ENCODE measurements at regions not wholly inside any gene's neighbourhood (a gene's known extent, or its start where the extent isn't known, plus 50 kb on each side); places are given as distances from the start of the nearest gene placed in this dataset.

- DNase-seq (ENCODE audit: low read depth, low spot score) = no peak
Observed at GRCh38 chr3:109210501-109210900, 74.0 kb downstream of the C3orf85 start.

GRCh38 chr3:109211941-109212340 is 75.4 kb downstream of the C3orf85 start:
- no peak for DNase-seq (ENCODE audit: low read depth, low spot score)

GRCh38 chr3:109213321-109213720 is 76.8 kb downstream of the C3orf85 start:
- no peak for DNase-seq (ENCODE audit: low read depth, low spot score)

DNA sequence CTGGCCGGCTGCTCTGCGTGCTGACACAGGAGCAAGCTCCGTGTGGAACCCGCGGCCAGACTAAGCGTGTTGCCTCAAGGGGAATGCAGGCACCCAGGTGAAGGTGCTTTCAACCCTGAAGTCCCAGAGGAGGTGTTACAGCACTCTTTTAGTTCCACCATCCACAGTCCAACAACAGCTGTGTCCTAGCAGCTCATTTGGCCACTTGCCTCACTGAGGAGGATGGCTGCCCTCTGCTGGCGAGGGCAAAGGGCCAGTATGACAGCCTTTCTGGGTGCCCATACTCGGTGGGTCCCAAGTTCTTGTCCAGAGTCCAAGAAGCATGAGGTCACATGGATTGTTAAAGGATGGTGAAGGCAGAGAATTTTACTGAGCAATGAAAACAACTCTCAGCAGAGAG is 87.8 kb downstream of the C3orf85 start:
- peak; percentile 12 for DNase-seq (ENCODE audit: low read depth, low spot score)

- DNase-seq (ENCODE audit: low read depth, low spot score) = no peak
Observed at GRCh38 chr3:109225516-109225915, 89.0 kb downstream of the C3orf85 start.

GRCh38 chr3:109228391-109229080 is 87.8 kb downstream of the DPPA2 start:
- no peak for DNase-seq (ENCODE audit: low read depth, low spot score)

DNA sequence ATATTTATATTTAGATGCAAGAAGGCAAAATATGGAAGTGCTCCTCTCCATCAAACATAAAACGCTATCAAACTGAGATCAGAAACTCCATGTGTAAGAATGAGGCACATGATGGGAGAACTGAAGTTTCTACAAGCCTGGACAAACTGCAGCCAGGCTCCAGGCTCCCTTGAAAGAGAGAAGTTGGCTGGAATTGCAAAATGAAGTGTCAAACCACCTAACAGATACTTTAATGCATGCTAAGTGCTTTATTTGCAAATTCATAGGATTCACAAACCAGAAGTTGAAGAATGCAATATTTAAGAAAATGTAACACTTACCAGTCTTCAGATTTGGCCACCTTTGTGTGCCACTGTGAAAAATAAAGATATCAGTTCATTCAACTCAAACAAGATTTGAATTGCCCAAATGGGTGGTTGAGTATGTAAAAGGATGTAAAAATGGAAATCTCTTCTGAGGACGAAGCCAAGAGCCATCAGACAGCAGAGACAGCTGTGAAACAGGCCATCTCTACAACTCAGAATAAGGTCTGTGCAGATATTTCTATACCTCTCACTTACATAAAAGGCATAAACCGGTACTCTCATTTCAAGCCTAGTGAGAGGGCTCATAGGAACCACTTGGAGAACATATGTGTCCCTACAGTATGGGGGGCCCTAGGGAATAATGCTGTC is 87.0 kb downstream of the DPPA2 start:
- DNase-seq (ENCODE audit: low read depth, low spot score) = no peak

DNA sequence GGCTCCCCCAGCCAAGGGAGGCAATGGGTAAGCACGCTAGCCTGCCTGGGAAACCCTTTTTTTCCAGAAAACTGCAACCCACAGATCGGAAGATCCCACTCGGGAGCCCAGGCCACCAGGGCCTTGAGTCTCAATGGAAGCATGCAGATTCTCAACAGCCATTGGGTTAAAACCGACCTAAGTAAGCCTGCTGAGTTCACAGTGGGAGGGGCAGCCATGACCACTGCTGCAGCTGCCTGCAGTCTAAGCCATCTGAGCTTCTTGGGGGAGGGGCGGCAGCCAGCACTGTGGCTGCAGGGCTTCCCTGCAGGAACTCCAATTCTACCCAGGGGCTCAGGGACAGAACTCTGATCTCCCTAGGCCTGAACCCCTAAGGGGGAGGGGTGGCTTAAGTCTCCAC is 82.0 kb downstream of the DPPA2 start:
- no peak for DNase-seq (ENCODE audit: low read depth, low spot score)

DNA sequence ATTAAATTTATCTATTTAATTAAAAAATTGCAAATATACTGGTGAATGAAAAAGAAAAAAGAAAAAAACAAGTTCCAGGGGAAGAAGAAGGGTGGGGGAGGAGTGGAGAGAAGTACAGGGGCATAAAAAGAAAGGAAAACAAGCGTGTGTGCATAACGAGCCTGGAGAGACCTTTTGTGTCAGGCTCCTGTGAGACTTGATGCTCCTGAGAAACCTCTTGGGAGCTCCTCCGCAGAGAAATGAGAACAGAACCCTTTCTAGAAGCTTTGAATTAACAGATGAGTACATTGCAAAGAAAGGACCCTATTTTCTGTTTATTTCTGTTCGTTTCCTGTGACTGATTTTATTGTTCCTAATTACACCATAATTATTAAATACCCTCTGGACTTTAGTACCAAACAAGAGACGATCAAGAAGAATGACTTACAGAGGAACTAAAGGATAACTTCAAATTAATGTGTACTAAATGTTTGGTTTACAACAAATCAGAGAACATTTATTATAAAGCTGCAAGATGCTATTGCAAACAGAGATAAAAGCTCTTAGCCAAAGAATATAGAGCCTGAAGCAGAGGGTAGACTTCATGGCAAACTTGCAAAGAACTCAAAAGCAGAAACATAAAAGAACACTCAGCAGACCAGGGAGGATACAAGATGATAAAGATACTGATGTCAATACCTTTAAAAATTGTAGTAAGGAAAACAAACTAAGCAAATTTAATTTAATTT is 74.7 kb downstream of the DPPA2 start:
- DNase-seq (ENCODE audit: low read depth, low spot score) = no peak

GRCh38 chr3:109242187-109242523 is 74.2 kb downstream of the DPPA2 start:
- DNase-seq (ENCODE audit: low read depth, low spot score) = no peak
